B cell (primary cell): ENCODE measurements at regions not wholly inside any gene's neighbourhood (a gene's known extent, or its start where the extent isn't known, plus 50 kb on each side); places are given as distances from the start of the nearest gene placed in this dataset.

ENCODE experiments used
- CTCF ChIP-seq: fragments of 200-600 bp; IDR thresholded peaks from one replicate; pipeline ENCODE4 v1.8.0; 2022; ENCODE audit warnings: antibody characterized with exemption, mild to moderate bottlenecking
- EZH2 ChIP-seq: IDR thresholded peaks from 2 replicates; pipeline ENCODE4 v1.6.1; 2012; ENCODE audit warnings: borderline replicate concordance, low read depth, mild to moderate bottlenecking, moderate library complexity, low read length; ENCODE audit not compliant: insufficient read depth, poor library complexity, severe bottlenecking

GRCh38 chr14:37830271-37830670 is 234.8 kb downstream of the TTC6 start:
- TF ChIP-seq CTCF (no peak), EZH2 (no peak)
